Mucosa of descending colon (tissue), 3 donors: ENCODE measurements at regions not wholly inside any gene's neighbourhood (a gene's known extent, or its start where the extent isn't known, plus 50 kb on each side); places are given as distances from the start of the nearest gene placed in this dataset.

ENCODE experiments used
- ATAC-seq: fragments of 200-7000 bp; cut with Tn5 transposase; one replicate; pipeline ENCODE4 v1.9.1; 2020; ENCODE audit warnings: mild to moderate bottlenecking, moderate library complexity
- DNase-seq, 3 donors: peaks; one replicate each; pipeline ENCODE4 v3.0.0-alpha.2; 2020
- H3K36me3 ChIP-seq: fragments of 200-600 bp; one replicate; pipeline ENCODE4 v1.8.0; 2021; ENCODE audit warnings: low read depth, mild to moderate bottlenecking
- H3K4me1 ChIP-seq: fragments of 200-600 bp; one replicate; pipeline ENCODE4 v1.8.0; 2021; ENCODE audit warnings: low read depth, mild to moderate bottlenecking
- H3K4me3 ChIP-seq: fragments of 200-600 bp; one replicate; pipeline ENCODE4 v1.8.0; 2021; ENCODE audit warnings: mild to moderate bottlenecking
- H3K9me3 ChIP-seq: fragments of 200-600 bp; one replicate; pipeline ENCODE4 v1.8.0; 2021; ENCODE audit warnings: mild to moderate bottlenecking
- CTCF ChIP-seq: fragments of 200-600 bp; IDR thresholded peaks from one replicate; pipeline ENCODE4 v1.8.0; 2022; ENCODE audit warnings: antibody characterized with exemption, mild to moderate bottlenecking
- intact Hi-C, 2 donors: fragments of 100-400 bp; cut with DNase I in 1 of 2; cut with micrococcal nuclease in 1 of 2; formaldehyde crosslinking; loops; one replicate each; pipeline versions ENCODE4 v1.11.0 to v1.11.1; 2022; cut with DNase I, micrococcal nuclease
- donor health status: DM: no; HTN: no; CAD: no; lungs with moderate emphysema.
- donor health status: DM: no; HTN: no; CAD: no.
- donor health status: DM: no; HTN: yes; CAD: no.

- DNase-seq (no peak), ATAC-seq (no peak)
- intact Hi-C loops: no loop called here
- no peaks in the 10 kb centered on the region for H3K4me1 ChIP-seq
- TF ChIP-seq CTCF: no peak
- no peaks in the 10 kb centered on the region for H3K9me3 ChIP-seq
- no peak overlapping the region for H3K4me3 ChIP-seq
- H3K36me3 ChIP-seq: no peaks in the 10 kb centered on the region
Observed at GRCh38 chr16:81185416-81185815, 53.1 kb upstream of the BCO1 start.

GRCh38 chr16:81181013-81181720, 57.3 kb upstream of the BCO1 start:
- H3K36me3 ChIP-seq: no peaks in the 10 kb centered on the region
- DNase-seq (peak in 2 of 3 donors; percentile 32 to 63), ATAC-seq (peak; percentile 56)
- no peaks in the 10 kb centered on the region for H3K9me3 ChIP-seq
- no peak for TF ChIP-seq CTCF
- no peak overlapping the region for H3K4me3 ChIP-seq
- H3K4me1 ChIP-seq: no peaks in the 10 kb centered on the region
- intact Hi-C loops: no loop called here

- H3K36me3 ChIP-seq: no peaks in the 10 kb centered on the region
- no peak for TF ChIP-seq CTCF
- ATAC-seq (no peak), DNase-seq (no peak)
- no peaks in the 10 kb centered on the region for H3K4me1 ChIP-seq
- H3K9me3 ChIP-seq: no peaks in the 10 kb centered on the region
- intact Hi-C loops: no loop called here
- no peak overlapping the region for H3K4me3 ChIP-seq
Observed at GRCh38 chr16:81180578-81180977, 57.9 kb upstream of the BCO1 start.

- no peak for TF ChIP-seq CTCF
- DNase-seq (no peak), ATAC-seq (no peak)
- H3K4me3 ChIP-seq: no peak overlapping the region
- H3K36me3 ChIP-seq: no peaks in the 10 kb centered on the region
- H3K4me1 ChIP-seq: no peaks in the 10 kb centered on the region
- intact Hi-C loops: no loop called here
- H3K9me3 ChIP-seq: no peaks in the 10 kb centered on the region
Observed at GRCh38 chr16:81179219-81179618, 59.3 kb upstream of the BCO1 start.

GRCh38 chr16:81175325-81175891, 63.1 kb upstream of the BCO1 start:
- no peak for DNase-seq
- Histone ChIP-seq H3K4me3 (no peak overlapping the region), H3K36me3 (no peaks in the 10 kb centered on the region), H3K4me1 (no peaks in the 10 kb centered on the region), H3K9me3 (no peaks in the 10 kb centered on the region)
- no peak for TF ChIP-seq CTCF
- no peak for ATAC-seq
- intact Hi-C loops: no loop called here
